Endodermal cell (in vitro differentiated cells): ENCODE measurements at regions not wholly inside any gene's neighbourhood (a gene's known extent, or its start where the extent isn't known, plus 50 kb on each side); places are given as distances from the start of the nearest gene placed in this dataset.

Source experiments
- DNase-seq: peaks from one replicate; pipeline ENCODE4 v3.0.0-alpha.2; 2017
- H3K27ac ChIP-seq: 2 replicates; pipeline ENCODE4 v1.5.1; 2013; ENCODE audit warnings: mild to moderate bottlenecking, low read depth, low read length, moderate library complexity
- H3K27me3 ChIP-seq: 2 replicates; pipeline ENCODE4 v1.6.1; 2013; ENCODE audit warnings: mild to moderate bottlenecking, low read length, moderate library complexity; ENCODE audit not compliant: insufficient read depth, control insufficient read depth, poor library complexity, severe bottlenecking
- H3K36me3 ChIP-seq: 2 replicates; pipeline ENCODE4 v1.7.0; 2013; ENCODE audit warnings: mild to moderate bottlenecking, low read length, moderate library complexity; ENCODE audit not compliant: control insufficient read depth, insufficient read depth
- H3K4me1 ChIP-seq: one replicate; pipeline ENCODE4 v1.7.0; 2013; ENCODE audit warnings: low read length; ENCODE audit not compliant: control insufficient read depth, insufficient read depth
- H3K4me3 ChIP-seq: 2 replicates; pipeline ENCODE4 v1.5.1; 2013; ENCODE audit warnings: mild to moderate bottlenecking, low read length, moderate library complexity
- H3K9ac ChIP-seq: 2 replicates; pipeline ENCODE4 v1.6.1; 2013; ENCODE audit warnings: mild to moderate bottlenecking, low read length, moderate library complexity; ENCODE audit not compliant: poor library complexity, severe bottlenecking; ENCODE audit errors: extremely low read depth
- H3K9me3 ChIP-seq: 2 replicates; pipeline ENCODE4 v1.6.1; 2013; ENCODE audit warnings: mild to moderate bottlenecking, low read length, moderate library complexity; ENCODE audit not compliant: control insufficient read depth
- H3K27ac Mint-ChIP-seq: 2 replicates; pipeline ENCODE4 v1.8.0; 2020; ENCODE audit warnings: mixed read lengths
- H3K27me3 Mint-ChIP-seq: 2 replicates; pipeline ENCODE4 v1.8.0; 2021; ENCODE audit warnings: mild to moderate bottlenecking, mixed read lengths; ENCODE audit not compliant: insufficient read depth
- H3K36me3 Mint-ChIP-seq: 2 replicates; pipeline ENCODE4 v1.8.0; 2020; ENCODE audit warnings: low read depth, mixed read lengths
- H3K4me1 Mint-ChIP-seq: 2 replicates; pipeline ENCODE4 v1.8.0; 2020; ENCODE audit warnings: mixed read lengths
- H3K4me3 Mint-ChIP-seq: 2 replicates; pipeline ENCODE4 v1.8.0; 2020; ENCODE audit warnings: mild to moderate bottlenecking, moderate library complexity, mixed read lengths
- H3K9me3 Mint-ChIP-seq: 2 replicates; pipeline ENCODE4 v1.8.0; 2020; ENCODE audit warnings: mild to moderate bottlenecking, mixed read lengths
- WGBS, 2 experiments: methylation state at CpG; one replicate each; pipeline versions ENCODE4 v1.1.5 to v1.1.7; 2013; ENCODE audit warnings: missing lambda C conversion rate in 2 of 2, mixed read lengths in 1 of 2; ENCODE audit not compliant: insufficient coverage in 1 of 2, insufficient read length in 1 of 2; 5-methylcytosine and 5-hydroxymethylcytosine counted together
- TF ChIP-seq, protein P1 (sequence below): fragments of 200-600 bp; sonication (generic); conservative IDR thresholded peaks from 2 replicates; pipeline ENCODE4 v1.5.0; 2021; ENCODE audit warnings: antibody characterized with exemption, mild to moderate bottlenecking

DNA sequence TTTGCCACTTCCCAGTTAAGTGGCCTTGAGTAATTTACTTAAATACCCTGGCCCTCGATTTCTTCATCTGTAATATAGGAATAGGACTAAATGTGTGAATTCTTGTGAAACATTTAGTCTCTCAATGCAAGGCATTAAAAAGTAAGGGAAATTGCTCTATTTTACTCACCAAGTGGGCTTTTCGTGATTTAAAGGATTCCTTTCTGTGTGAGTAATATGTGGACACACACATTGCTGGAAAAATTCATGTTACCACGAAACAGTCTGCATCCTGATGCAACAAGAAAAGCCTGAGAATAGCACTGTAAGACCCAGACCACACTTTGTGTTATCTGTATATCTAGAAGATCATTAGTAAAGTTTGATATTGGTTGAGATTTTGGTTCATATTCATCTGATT lies 1243.0 kb upstream of the CDH9 start:
- Histone ChIP-seq H3K27me3 (no peaks in the 10 kb centered on the region), H3K27ac (no peak overlapping the region), H3K36me3 (no peaks in the 10 kb centered on the region), H3K4me1 (no peaks in the 10 kb centered on the region), H3K9me3 (no peaks in the 10 kb centered on the region), H3K4me3 (no peak overlapping the region), H3K9ac (no peak overlapping the region)
- TF ChIP-seq, protein P1, sequence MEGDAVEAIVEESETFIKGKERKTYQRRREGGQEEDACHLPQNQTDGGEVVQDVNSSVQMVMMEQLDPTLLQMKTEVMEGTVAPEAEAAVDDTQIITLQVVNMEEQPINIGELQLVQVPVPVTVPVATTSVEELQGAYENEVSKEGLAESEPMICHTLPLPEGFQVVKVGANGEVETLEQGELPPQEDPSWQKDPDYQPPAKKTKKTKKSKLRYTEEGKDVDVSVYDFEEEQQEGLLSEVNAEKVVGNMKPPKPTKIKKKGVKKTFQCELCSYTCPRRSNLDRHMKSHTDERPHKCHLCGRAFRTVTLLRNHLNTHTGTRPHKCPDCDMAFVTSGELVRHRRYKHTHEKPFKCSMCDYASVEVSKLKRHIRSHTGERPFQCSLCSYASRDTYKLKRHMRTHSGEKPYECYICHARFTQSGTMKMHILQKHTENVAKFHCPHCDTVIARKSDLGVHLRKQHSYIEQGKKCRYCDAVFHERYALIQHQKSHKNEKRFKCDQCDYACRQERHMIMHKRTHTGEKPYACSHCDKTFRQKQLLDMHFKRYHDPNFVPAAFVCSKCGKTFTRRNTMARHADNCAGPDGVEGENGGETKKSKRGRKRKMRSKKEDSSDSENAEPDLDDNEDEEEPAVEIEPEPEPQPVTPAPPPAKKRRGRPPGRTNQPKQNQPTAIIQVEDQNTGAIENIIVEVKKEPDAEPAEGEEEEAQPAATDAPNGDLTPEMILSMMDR, result no peak
- H3K36me3 Mint-ChIP-seq, result no peaks in the 10 kb centered on the region
- 88 to 90% methylated on average over 3 of the region's 3 CpGs for WGBS, 2 experiments
- H3K9me3 Mint-ChIP-seq, result no peaks in the 10 kb centered on the region
- H3K27ac Mint-ChIP-seq, result no peak overlapping the region
- no peaks in the 10 kb centered on the region for H3K4me1 Mint-ChIP-seq
- no peak for DNase-seq
- no peak overlapping the region for H3K4me3 Mint-ChIP-seq
- H3K27me3 Mint-ChIP-seq, result no peaks in the 10 kb centered on the region

DNA sequence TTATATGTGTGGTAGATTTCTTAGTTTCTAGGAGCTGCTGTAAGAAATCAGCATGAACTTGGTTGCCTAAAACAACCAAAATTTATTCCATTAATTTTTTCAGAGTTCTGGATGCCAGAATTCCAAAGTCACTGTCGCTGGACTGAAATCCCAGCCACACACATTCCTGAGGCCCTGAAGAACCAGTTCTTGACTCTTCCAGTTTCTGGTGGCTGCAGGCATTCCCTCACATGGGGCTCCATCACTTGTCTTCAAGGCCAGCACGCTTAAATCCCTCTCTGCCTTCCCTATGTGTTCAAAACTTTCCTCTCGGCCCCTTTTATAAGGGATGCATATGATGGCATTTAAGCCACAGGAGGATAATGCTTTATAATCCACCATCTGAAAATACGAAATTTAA lies 1237.5 kb upstream of the CDH9 start:
- Mint-ChIP-seq H3K27ac (no peak overlapping the region), H3K27me3 (no peaks in the 10 kb centered on the region), H3K4me1 (no peaks in the 10 kb centered on the region), H3K9me3 (no peaks in the 10 kb centered on the region), H3K36me3 (no peaks in the 10 kb centered on the region), H3K4me3 (no peak overlapping the region)
- H3K36me3 ChIP-seq, result no peaks in the 10 kb centered on the region
- no peak overlapping the region for H3K27ac ChIP-seq
- no peak for DNase-seq
- H3K4me1 ChIP-seq, result no peaks in the 10 kb centered on the region
- H3K9ac ChIP-seq, result no peak overlapping the region
- H3K4me3 ChIP-seq, result no peak overlapping the region
- WGBS, 2 experiments, result 67 to 88% methylated on average over 1 to 4 of the region's 4 CpGs
- TF ChIP-seq, protein P1, result no peak
- no peaks in the 10 kb centered on the region for H3K9me3 ChIP-seq
- H3K27me3 ChIP-seq, result no peaks in the 10 kb centered on the region

DNA sequence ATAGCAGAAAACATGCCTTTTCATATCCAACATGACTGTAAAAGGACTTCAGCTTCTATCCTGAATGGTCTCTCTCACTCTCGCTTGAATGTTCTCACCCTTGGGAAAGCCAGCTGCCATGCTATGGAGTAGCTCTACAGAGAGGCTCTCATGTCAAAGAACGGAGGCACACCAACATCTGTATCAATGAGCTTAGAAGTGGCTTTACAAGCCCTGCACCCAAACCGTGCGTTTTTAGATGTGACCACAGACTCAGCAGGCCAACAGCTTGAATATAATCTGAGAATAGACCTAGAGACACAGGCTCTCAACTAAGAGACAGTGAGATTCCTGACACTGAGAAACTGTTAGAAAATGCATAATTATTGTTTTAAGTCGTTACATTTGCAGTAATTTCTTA lies 1231.6 kb upstream of the CDH9 start:
- no peaks in the 10 kb centered on the region for H3K9me3 Mint-ChIP-seq
- 95 to 100% methylated on average over 4 to 5 of the region's 5 CpGs for WGBS, 2 experiments
- Histone ChIP-seq H3K4me1 (no peaks in the 10 kb centered on the region), H3K27me3 (no peaks in the 10 kb centered on the region), H3K27ac (no peak overlapping the region), H3K9me3 (no peaks in the 10 kb centered on the region), H3K9ac (no peak overlapping the region), H3K4me3 (no peak overlapping the region), H3K36me3 (no peaks in the 10 kb centered on the region)
- H3K27me3 Mint-ChIP-seq, result no peaks in the 10 kb centered on the region
- H3K4me3 Mint-ChIP-seq, result no peak overlapping the region
- no peaks in the 10 kb centered on the region for H3K4me1 Mint-ChIP-seq
- TF ChIP-seq, protein P1, result no peak
- H3K36me3 Mint-ChIP-seq, result no peaks in the 10 kb centered on the region
- no peak overlapping the region for H3K27ac Mint-ChIP-seq
- DNase-seq, result no peak
